HepG2 (cell line): ENCODE measurements at regions not wholly inside any gene's neighbourhood (a gene's known extent, or its start where the extent isn't known, plus 50 kb on each side); places are given as distances from the start of the nearest gene placed in this dataset.

ENCODE experiments used
- ATAC-seq: fragments of 200-7000 bp; cut with Tn5 transposase; 3 replicates; pipeline ENCODE4 v1.9.1; 2020; ENCODE audit warnings: mild to moderate bottlenecking, moderate library complexity
- BruUV-seq: library from RNA; stranded (reverse); fragments of 400-500 nt; replicated peaks from 2 replicates; lab custom pipeline; 2021; lab: Mats Ljungman, UMichigan
- CTCF ChIA-PET: fragments of 300-600 bp; formaldehyde crosslinking; extraction: SDS; loops from one replicate; lab custom pipeline; 2021; ENCODE audit warnings: low total read pairs, inconsistent platforms, low intra/inter-chr PET ratio; lab: Yijun Ruan, JAX
- POLR2A ChIA-PET: fragments of 350-600 bp; sonication (Branson Sonifier 250); formaldehyde crosslinking; loops from one replicate; lab custom pipeline; 2020; ENCODE audit warnings: antibody characterized with exemption, inconsistent platforms; lab: Yijun Ruan, JAX
- DNase-seq: peaks from one replicate; pipeline ENCODE4 v3.0.0-alpha.2; 2015; ENCODE audit warnings: low spot score
- FAIRE-seq: peaks from 3 replicates; lab custom pipeline; 2011; peaks lifted over from hg19 to GRCh38; lab: Jason Lieb, UNC
- H2AFZ ChIP-seq: one replicate; pipeline ENCODE4 v1.6.1; 2011; ENCODE audit warnings: low read length, inconsistent platforms
- H3K27ac ChIP-seq: fragments of 300-600 bp; 3 replicates; pipeline ENCODE4 v1.8.0; 2011; ENCODE audit warnings: mixed run types, mild to moderate bottlenecking, mixed read lengths, low read length, inconsistent platforms; ENCODE audit not compliant: insufficient read depth; ENCODE audit errors: extremely low read length
- H3K27me3 ChIP-seq, 2 experiments: fragments of 200-600 bp in 1 of 2; 2 replicates in 1 of 2; 3 replicates in 1 of 2; pipeline versions ENCODE4 v1.6.0 to v1.8.0; 2011; ENCODE audit warnings: low read length in 2 of 2, mild to moderate bottlenecking in 2 of 2, moderate library complexity in 2 of 2, inconsistent platforms in 1 of 2; ENCODE audit not compliant: insufficient read depth in 2 of 2, control insufficient read depth in 1 of 2
- H3K36me3 ChIP-seq, 2 experiments: fragments of 200-600 bp in 1 of 2; replicated peaks in 1 of 2; 2 replicates in 1 of 2; 3 replicates in 1 of 2; pipeline versions ENCODE4 v1.5.1 to v1.8.0; 2011; ENCODE audit warnings: low read length in 2 of 2, inconsistent platforms in 1 of 2; ENCODE audit not compliant: insufficient read depth in 2 of 2, control insufficient read depth in 1 of 2
- H3K4me1 ChIP-seq: 2 replicates; pipeline ENCODE4 v1.5.1; 2012; ENCODE audit warnings: low read length, inconsistent platforms; ENCODE audit not compliant: insufficient read depth
- H3K4me2 ChIP-seq: 2 replicates; pipeline ENCODE4 v1.6.0; 2011; ENCODE audit warnings: low read depth, low read length, inconsistent platforms
- H3K4me3 ChIP-seq, 3 experiments: fragments of 200-600 bp in 1 of 3; sonication (generic), shearing (Covaris generic) in 1 of 3; replicated peaks in 1 of 3; 2 replicates each; pipeline ENCODE4 v1.5.1; 2011 to 2016; ENCODE audit warnings: low read length in 3 of 3, inconsistent platforms in 2 of 3, low read depth in 2 of 3, mild to moderate bottlenecking in 2 of 3, control low read depth in 1 of 3, mixed read lengths in 1 of 3; ENCODE audit not compliant: insufficient read depth in 1 of 3
- H3K79me2 ChIP-seq: one replicate; pipeline ENCODE4 v1.6.1; 2011; ENCODE audit warnings: low read length, inconsistent platforms; ENCODE audit not compliant: insufficient read depth
- H3K9ac ChIP-seq: 2 replicates; pipeline ENCODE4 v1.6.0; 2011; ENCODE audit warnings: mild to moderate bottlenecking, low read depth, low read length, inconsistent platforms; ENCODE audit not compliant: insufficient read depth
- H3K9me3 ChIP-seq: 2 replicates; pipeline ENCODE4 v1.5.1; 2012; ENCODE audit warnings: mild to moderate bottlenecking, low read length
- H4K20me1 ChIP-seq: 2 replicates; pipeline ENCODE4 v1.6.0; 2011; ENCODE audit warnings: inconsistent platforms, mild to moderate bottlenecking, low read length, moderate library complexity; ENCODE audit not compliant: insufficient read depth
- DNMT3B ChIP-seq: conservative IDR thresholded peaks from 2 replicates; pipeline ENCODE4 v1.6.1; 2016; ENCODE audit warnings: missing biosample characterization, control low read depth
- FOXJ3 ChIP-seq: sonication (generic); formaldehyde crosslinking; IDR thresholded peaks from 2 replicates; pipeline ENCODE4 v1.4.0; 2020; ENCODE audit warnings: missing genetic modification reagents, mild to moderate bottlenecking, borderline replicate concordance
- KLF13 ChIP-seq: sonication (generic); formaldehyde crosslinking; IDR thresholded peaks from 2 replicates; pipeline ENCODE4 v1.4.0; 2020; ENCODE audit warnings: mild to moderate bottlenecking, missing genetic modification reagents
- RFX5 ChIP-seq: IDR thresholded peaks from 2 replicates; pipeline ENCODE4 v1.6.1; 2011; ENCODE audit warnings: low read depth, low read length, improper control_type of control experiment
- RXRB ChIP-seq: IDR thresholded peaks from 2 replicates; pipeline ENCODE4 v1.6.1; 2016; ENCODE audit warnings: borderline replicate concordance, missing genetic modification reagents, missing compliant biosample characterization
- SIX1 ChIP-seq: sonication (generic); formaldehyde crosslinking; IDR thresholded peaks from 2 replicates; pipeline ENCODE4 v1.4.0; 2020; ENCODE audit warnings: missing genetic modification reagents, borderline replicate concordance
- TBX3 ChIP-seq: fragments of 450-650 bp; IDR thresholded peaks from 2 replicates; pipeline ENCODE4 v1.6.1; 2017; ENCODE audit warnings: antibody characterized with exemption, mild to moderate bottlenecking, inconsistent platforms, borderline replicate concordance
- YEATS2 ChIP-seq: sonication (generic); formaldehyde crosslinking; IDR thresholded peaks from 2 replicates; pipeline ENCODE4 v1.4.0; 2020; ENCODE audit warnings: missing genetic modification reagents, borderline replicate concordance
- ZFP90 ChIP-seq: sonication (generic); formaldehyde crosslinking; IDR thresholded peaks from 2 replicates; pipeline ENCODE4 v1.8.0; 2022; ENCODE audit warnings: missing genetic modification reagents, mild to moderate bottlenecking, inconsistent platforms, borderline replicate concordance
- ZKSCAN8 ChIP-seq: IDR thresholded peaks from 2 replicates; pipeline ENCODE4 v1.6.1; 2016; ENCODE audit warnings: borderline replicate concordance, missing genetic modification reagents, missing compliant biosample characterization
- WGBS: methylation state at CpG from one replicate; pipeline ENCODE4 v1.1.6; 2017; ENCODE audit warnings: low lambda C conversion rate; 5-methylcytosine and 5-hydroxymethylcytosine counted together
- in situ Hi-C: cut with HindIII; loops from 2 replicates; pipeline ENCODE4 v1.10.0; 2017; ENCODE audit warnings: low pct_unique_long_range_greater_than_20kb; ENCODE audit not compliant: extremely low pct_ligation_motif_present
- intact Hi-C: fragments of 100-400 bp; cut with micrococcal nuclease; formaldehyde crosslinking; loops from one replicate; pipeline ENCODE4 v1.10.0; 2022; ENCODE audit not compliant: unreplicated experiment
- TF ChIP-seq, protein P1 (sequence below): sonication (generic); formaldehyde crosslinking; conservative IDR thresholded peaks from 2 replicates; pipeline ENCODE4 v1.8.1; 2023; ENCODE audit warnings: missing genetic modification reagents
- TF ChIP-seq, protein P2 (sequence below): sonication (generic); formaldehyde crosslinking; IDR thresholded peaks from 2 replicates; pipeline ENCODE4 v1.5.0; 2020; ENCODE audit warnings: mild to moderate bottlenecking, missing genetic modification reagents
- TF ChIP-seq, protein P3 (sequence below): fragments of 450-650 bp; IDR thresholded peaks from 2 replicates; pipeline ENCODE4 v1.6.1; 2016

DNA sequence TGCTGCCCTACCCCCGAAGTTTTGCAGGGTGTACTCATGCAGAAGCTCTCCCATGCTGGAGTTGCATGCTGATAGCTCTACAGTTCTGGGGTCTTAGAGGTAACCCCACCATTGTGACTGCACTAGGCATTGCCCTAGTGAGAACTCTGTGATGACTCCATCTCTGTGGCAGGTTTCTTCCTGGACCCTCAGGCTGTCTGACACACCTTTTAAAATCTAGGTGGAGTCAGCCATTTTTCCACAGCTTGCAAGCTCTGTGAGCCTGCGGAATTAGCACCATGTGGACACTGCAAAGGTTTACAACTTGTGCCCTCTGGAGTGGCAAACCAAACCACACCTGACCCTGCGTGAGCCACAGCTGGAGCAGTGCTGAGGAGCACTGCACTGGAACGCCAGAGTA lies 636.2 kb upstream of the SPRY2 start:
- Histone ChIP-seq H3K9ac (no peak overlapping the region), H3K27ac (no peak overlapping the region), H3K4me1 (peaks cover 11% of the 10 kb centered on the region), H3K4me3 (no peak overlapping the region), H4K20me1 (no peaks in the 10 kb centered on the region), H3K36me3 (no peaks in the 10 kb centered on the region), H3K79me2 (no peaks in the 10 kb centered on the region), H3K9me3 (no peaks in the 10 kb centered on the region), H3K27me3 (no peaks in the 10 kb centered on the region), H3K4me2 (no peak overlapping the region), H2AFZ (no peak overlapping the region)
- intact Hi-C loops: no loop called here
- WGBS: 46% methylated on average over 3 of the region's 4 CpGs
- CTCF ChIA-PET: no interaction called here
- no peak for ATAC-seq
- FAIRE-seq: no peak
- in situ Hi-C loops: no loop called here
- no peak for TF ChIP-seq ZKSCAN8 (CRISPR knock-in tag)
- TF ChIP-seq SIX1: no peak
- TF ChIP-seq, protein P1, sequence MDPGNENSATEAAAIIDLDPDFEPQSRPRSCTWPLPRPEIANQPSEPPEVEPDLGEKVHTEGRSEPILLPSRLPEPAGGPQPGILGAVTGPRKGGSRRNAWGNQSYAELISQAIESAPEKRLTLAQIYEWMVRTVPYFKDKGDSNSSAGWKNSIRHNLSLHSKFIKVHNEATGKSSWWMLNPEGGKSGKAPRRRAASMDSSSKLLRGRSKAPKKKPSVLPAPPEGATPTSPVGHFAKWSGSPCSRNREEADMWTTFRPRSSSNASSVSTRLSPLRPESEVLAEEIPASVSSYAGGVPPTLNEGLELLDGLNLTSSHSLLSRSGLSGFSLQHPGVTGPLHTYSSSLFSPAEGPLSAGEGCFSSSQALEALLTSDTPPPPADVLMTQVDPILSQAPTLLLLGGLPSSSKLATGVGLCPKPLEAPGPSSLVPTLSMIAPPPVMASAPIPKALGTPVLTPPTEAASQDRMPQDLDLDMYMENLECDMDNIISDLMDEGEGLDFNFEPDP (CRISPR knock-in tag): no peak
- TF ChIP-seq RXRB: no peak
- TF ChIP-seq, protein P2, sequence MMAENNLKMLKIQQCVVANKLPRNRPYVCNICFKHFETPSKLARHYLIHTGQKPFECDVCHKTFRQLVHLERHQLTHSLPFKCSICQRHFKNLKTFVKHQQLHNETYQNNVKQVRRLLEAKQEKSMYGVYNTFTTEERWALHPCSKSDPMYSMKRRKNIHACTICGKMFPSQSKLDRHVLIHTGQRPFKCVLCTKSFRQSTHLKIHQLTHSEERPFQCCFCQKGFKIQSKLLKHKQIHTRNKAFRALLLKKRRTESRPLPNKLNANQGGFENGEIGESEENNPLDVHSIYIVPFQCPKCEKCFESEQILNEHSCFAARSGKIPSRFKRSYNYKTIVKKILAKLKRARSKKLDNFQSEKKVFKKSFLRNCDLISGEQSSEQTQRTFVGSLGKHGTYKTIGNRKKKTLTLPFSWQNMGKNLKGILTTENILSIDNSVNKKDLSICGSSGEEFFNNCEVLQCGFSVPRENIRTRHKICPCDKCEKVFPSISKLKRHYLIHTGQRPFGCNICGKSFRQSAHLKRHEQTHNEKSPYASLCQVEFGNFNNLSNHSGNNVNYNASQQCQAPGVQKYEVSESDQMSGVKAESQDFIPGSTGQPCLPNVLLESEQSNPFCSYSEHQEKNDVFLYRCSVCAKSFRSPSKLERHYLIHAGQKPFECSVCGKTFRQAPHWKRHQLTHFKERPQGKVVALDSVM (CRISPR knock-in tag): no peak
- TF ChIP-seq YEATS2 (CRISPR knock-in tag): no peak
- TF ChIP-seq DNMT3B (CRISPR knock-in tag): no peak
- TF ChIP-seq TBX3: no peak
- TF ChIP-seq RFX5: no peak
- no peak for TF ChIP-seq KLF13 (CRISPR knock-in tag)
- no peak for TF ChIP-seq FOXJ3 (CRISPR knock-in tag)
- TF ChIP-seq ZFP90 (CRISPR knock-in tag): no peak
- TF ChIP-seq, protein P3, sequence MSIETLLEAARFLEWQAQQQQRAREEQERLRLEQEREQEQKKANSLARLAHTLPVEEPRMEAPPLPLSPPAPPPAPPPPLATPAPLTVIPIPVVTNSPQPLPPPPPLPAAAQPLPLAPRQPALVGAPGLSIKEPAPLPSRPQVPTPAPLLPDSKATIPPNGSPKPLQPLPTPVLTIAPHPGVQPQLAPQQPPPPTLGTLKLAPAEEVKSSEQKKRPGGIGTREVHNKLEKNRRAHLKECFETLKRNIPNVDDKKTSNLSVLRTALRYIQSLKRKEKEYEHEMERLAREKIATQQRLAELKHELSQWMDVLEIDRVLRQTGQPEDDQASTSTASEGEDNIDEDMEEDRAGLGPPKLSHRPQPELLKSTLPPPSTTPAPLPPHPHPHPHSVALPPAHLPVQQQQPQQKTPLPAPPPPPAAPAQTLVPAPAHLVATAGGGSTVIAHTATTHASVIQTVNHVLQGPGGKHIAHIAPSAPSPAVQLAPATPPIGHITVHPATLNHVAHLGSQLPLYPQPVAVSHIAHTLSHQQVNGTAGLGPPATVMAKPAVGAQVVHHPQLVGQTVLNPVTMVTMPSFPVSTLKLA: no peak
- no TSS peak for BruUV-seq
- POLR2A ChIA-PET: no interaction called here
- DNase-seq: no peak
